SKM-1 (cell line): ENCODE measurements at regions not wholly inside any gene's neighbourhood (a gene's known extent, or its start where the extent isn't known, plus 50 kb on each side); places are given as distances from the start of the nearest gene placed in this dataset.
"Not testable (repeated sequence)": the region's sequence is repeated elsewhere in the genome, so short reads cannot be mapped to it uniquely, and the experiment has no call there.

Experiments
- DNase-seq: peaks from one replicate; lab custom pipeline; 2025; ENCODE audit not compliant: unreplicated experiment; lab: John Stamatoyannopoulos, UW

- DNase-seq = no peak
Observed at GRCh38 chr14:48616931-48617330, 941.5 kb upstream of the MDGA2 start.

DNA sequence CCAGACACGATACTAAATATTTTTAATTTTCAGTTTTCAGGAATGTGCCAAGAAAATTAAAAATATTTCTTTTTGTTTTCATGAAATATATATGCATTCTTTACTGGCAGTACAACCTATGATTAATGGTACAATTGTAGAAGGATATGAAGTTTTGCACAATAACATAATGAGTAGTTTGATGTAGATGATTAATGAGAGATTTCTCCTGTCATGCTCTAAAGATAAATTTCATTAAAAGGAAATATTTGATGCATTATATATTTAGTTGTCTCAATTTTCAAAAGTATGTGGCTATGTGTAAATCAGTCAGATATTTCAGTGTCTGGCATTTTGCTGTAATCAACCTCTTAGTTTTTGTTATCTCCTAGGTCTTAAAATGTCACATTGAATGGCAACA, 940.2 kb upstream of the MDGA2 start:
- no peak for DNase-seq

DNA sequence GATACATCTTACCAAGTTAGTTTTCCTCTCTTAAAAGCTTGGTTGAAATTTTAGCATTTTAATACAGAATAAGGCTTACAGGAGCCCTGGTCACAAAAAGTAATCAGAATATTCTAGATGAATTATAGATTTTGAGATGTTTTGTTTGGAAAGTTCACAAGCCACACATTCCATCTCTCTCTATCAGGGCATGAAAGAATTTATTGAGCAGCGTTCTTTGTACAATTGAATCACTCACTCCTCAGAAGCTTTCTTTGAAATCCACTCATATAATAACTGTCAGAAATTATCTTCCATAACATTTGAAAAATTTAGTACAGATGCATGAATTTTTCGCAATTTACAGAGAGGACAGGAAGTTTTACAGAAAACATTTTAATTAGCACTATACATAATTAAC, 938.6 kb upstream of the MDGA2 start:
- DNase-seq = no peak

- not testable (repeated sequence) for DNase-seq
Observed at GRCh38 chr14:48606960-48607359, 931.6 kb upstream of the MDGA2 start.

- no peak for DNase-seq
Observed at GRCh38 chr14:48598458-48598857, 923.1 kb upstream of the MDGA2 start.

GRCh38 chr14:48586099-48586498, 910.7 kb upstream of the MDGA2 start:
- no peak for DNase-seq

- no peak for DNase-seq
Observed at GRCh38 chr14:48584031-48584430, 908.6 kb upstream of the MDGA2 start.

GRCh38 chr14:48582938-48583337, 907.5 kb upstream of the MDGA2 start:
- no peak for DNase-seq

DNA sequence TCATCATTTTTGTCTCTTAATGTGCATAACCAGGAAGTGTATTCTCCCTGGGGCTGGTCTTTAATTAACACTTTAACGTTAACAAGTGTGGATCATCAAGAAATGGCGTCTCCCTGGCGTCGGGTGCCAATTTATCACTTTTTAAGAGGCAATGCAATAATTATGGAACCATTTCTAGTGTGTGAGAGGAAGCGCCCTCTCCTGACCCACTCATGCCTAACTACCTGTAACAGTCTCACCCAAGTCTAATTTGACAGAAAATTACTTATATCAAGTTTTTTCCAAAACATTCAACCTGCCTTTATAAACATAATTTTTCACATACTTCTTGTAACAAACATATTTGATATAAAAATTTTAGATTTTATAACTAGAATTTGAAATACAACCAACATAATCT, 905.3 kb upstream of the MDGA2 start:
- DNase-seq = no peak

GRCh38 chr14:48575772-48576171, 900.4 kb upstream of the MDGA2 start:
- DNase-seq = no peak

GRCh38 chr14:48568688-48569087, 893.3 kb upstream of the MDGA2 start:
- DNase-seq = no peak

GRCh38 chr14:48568252-48568651, 892.8 kb upstream of the MDGA2 start:
- DNase-seq = no peak

DNA sequence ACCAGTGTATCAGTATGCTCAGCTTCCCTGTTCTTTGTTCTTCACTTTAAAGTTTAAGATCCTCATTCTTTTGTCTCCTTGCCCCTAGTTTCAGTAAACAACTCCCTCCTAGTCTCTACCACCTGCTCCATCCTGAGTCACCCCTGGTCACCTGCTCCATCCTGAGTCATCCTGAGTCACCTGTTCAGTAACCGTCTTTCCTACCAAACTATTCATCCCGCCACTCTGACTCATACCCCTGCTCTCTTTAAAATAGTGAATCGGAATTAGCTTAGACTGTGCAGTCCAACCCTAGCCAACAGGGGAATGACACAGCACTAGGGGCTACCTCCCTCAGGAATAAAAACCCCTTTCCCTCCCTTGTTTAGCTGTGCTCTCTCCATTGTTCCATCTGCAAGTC, 888.1 kb upstream of the MDGA2 start:
- no peak for DNase-seq

DNA sequence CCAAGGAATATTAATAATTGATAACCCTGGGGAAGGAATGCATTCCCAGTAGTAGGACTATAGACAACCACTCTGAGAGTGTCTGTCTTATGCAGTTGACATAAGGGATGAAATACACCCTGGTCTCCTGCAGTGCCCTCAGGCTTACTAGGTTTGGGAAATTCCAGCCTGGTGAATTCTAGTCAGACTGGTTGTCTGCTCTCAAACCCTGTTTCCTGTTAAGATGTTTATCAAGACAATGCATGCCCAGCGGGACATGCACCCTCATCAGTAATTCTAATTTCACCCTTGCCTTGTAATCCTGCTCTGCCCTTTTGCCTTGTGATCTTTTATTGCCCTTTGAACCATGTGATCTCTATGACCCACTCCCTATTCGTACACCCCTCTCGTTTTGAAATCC, 886.0 kb upstream of the MDGA2 start:
- not testable (repeated sequence) for DNase-seq

DNA sequence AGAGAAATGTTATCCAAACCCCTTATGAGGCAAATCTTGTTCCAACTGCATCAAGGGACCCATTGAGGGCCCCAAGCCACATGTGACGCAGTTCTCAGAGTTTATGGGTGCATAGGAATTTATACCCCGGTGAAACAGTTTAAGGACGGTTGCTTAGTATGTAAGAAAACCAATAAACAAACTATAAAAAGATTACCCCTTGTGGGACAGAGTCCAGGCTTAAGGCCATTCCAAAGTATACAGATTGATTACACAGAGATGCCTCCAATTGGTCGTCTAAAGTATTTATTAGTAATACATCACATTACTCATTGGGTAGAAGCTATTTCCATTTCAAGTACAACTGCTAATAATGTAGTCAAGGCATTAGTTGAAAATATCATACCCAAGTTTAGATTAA, 885.0 kb upstream of the MDGA2 start:
- DNase-seq = no peak

GRCh38 chr14:48553443-48553842, 878.0 kb upstream of the MDGA2 start:
- no peak for DNase-seq

DNA sequence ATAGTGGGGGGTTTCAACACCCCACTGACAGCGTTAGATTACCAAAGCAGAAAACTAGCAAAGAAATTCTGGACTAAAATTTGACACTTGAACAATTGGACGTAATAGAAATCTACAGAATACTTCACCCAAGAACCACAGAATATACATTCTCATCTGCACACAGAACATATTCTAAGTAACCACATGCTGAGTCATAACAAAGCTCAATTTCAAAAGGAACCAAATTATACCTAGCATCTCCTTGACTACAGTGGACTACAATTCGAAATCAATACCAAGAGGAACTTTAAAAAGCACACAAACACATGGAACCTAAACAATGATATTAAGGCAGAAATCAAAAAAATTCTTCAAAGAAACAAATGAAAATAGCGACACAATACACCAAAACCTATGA, 871.6 kb upstream of the MDGA2 start:
- DNase-seq = no peak

DNA sequence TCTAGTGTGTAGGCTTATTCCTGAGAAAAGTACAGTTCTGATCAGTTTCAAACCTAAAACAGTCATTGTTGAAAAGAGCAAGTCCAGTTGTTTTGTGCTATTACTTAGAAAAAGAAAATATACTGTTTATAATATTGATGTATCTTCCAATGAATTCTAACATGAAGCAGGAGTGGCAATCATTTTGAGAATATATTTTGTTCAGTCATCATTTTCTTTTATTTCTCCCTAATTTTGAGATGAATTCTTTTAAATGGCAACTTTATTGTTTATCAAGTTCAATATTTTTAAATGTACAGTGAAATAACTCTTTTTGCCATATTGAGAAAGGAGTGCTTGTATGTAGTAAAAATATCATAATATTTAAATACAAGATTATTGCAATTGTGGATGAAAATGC, 862.2 kb upstream of the MDGA2 start:
- no peak for DNase-seq

GRCh38 chr14:48536318-48536717, 860.9 kb upstream of the MDGA2 start:
- no peak for DNase-seq

- no peak for DNase-seq
Observed at GRCh38 chr14:48527832-48528231, 852.4 kb upstream of the MDGA2 start.

DNA sequence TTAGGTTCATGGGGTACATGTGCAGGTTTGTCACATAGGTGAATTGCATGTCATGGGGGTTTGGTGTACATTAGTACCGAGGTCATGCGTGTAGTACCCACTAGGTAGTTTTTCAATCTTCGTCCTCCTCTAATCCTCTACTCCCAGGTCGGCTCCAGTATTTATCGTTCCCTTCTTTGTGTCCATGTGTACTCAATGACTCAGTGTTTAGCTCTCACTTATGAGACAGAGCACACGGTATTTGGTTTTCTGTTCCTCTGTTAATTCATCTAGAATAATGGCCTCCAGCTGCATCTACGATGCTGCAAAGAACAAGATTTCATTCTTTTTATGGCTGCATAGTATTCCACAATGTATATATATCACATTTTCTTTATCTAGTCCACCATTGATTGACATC, 850.9 kb upstream of the MDGA2 start:
- no peak for DNase-seq

- no peak for DNase-seq
Observed at GRCh38 chr14:48504921-48505320, 829.5 kb upstream of the MDGA2 start.

- no peak for DNase-seq
Observed at GRCh38 chr14:48490756-48491155, 815.4 kb upstream of the MDGA2 start.

GRCh38 chr14:48473944-48474343, 798.5 kb upstream of the MDGA2 start:
- no peak for DNase-seq
